ENCODE measurements at regions not wholly inside any gene's neighbourhood (a gene's known extent, or its start where the extent isn't known, plus 50 kb on each side); places are given as distances from the start of the nearest gene placed in this dataset.

DNA sequence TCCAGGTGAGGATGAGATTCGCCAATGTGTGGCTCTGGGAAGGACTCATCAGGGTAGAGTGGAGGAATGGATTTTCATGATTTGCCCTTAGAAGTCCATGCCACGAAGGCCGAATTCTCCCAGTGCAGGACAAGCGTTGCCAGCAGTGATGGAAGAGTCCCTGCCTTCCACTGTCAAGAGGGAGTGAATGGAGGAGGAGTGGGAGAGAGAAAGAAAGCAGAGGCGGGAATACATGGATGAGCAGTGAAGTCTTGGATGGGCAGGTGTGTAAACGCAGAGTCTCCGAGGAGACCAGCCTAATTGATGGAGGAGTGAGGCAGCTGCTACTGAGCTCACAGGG is 419.2 kb downstream of the GLRX3 start:
- H3K4ac ChIP-seq (ENCODE audit: low read depth, low read length), result no peak overlapping the region
- H2BK15ac ChIP-seq (ENCODE audit: low read depth, low read length), result no peak overlapping the region
- Mint-ChIP-seq H3K27ac (no peak overlapping the region), H3K9me3 (peaks cover 0 to 2% of the 10 kb centered on the region in 2 experiments; a peak in 1 of 5 replicates), H3K36me3 (ENCODE audit: insufficient read depth in 1 of 3, low read depth in 3 of 3) (no peaks in the 10 kb centered on the region), H3K4me1 (0 out of 4 replicates have a peak, but pooled peaks cover 0 to 2% of the 10 kb centered on the region in 2 experiments), H3K27me3 (ENCODE audit: low read depth) (peaks cover 13% of the 10 kb centered on the region), H3K4me3 (no peak overlapping the region)
- no peak overlapping the region for H2BK120ac ChIP-seq (ENCODE audit: low read depth, low read length, poor library complexity, severe bottlenecking)
- H3K18ac ChIP-seq (ENCODE audit: insufficient read length, low read depth, low read length), result no peak overlapping the region
- H2BK5ac ChIP-seq (ENCODE audit: insufficient read length, low read length), result no peak overlapping the region
- H4K5ac ChIP-seq (ENCODE audit: insufficient read length, low read depth, low read length), result no peak overlapping the region
- H2AK5ac ChIP-seq (ENCODE audit: insufficient read length, low read length), result no peak overlapping the region
- no peak overlapping the region for H2AFZ ChIP-seq (ENCODE audit: low read length)
- TF ChIP-seq, protein P1, sequence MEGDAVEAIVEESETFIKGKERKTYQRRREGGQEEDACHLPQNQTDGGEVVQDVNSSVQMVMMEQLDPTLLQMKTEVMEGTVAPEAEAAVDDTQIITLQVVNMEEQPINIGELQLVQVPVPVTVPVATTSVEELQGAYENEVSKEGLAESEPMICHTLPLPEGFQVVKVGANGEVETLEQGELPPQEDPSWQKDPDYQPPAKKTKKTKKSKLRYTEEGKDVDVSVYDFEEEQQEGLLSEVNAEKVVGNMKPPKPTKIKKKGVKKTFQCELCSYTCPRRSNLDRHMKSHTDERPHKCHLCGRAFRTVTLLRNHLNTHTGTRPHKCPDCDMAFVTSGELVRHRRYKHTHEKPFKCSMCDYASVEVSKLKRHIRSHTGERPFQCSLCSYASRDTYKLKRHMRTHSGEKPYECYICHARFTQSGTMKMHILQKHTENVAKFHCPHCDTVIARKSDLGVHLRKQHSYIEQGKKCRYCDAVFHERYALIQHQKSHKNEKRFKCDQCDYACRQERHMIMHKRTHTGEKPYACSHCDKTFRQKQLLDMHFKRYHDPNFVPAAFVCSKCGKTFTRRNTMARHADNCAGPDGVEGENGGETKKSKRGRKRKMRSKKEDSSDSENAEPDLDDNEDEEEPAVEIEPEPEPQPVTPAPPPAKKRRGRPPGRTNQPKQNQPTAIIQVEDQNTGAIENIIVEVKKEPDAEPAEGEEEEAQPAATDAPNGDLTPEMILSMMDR (conservative IDR thresholded peaks at IDR 0.05), result no peak
- H3T11ph ChIP-seq (ENCODE audit: low read length), result no peak overlapping the region
- no peaks in the 10 kb centered on the region for H3K79me2 ChIP-seq (ENCODE audit: insufficient read depth, low read length)
- H2BK12ac ChIP-seq (ENCODE audit: insufficient read length, low read depth, low read length), result no peak overlapping the region
- no peak overlapping the region for H3K27ac ChIP-seq (ENCODE audit: insufficient read length, low read depth, low read length)
- no CpG with 5 or more reads among the region's 7 CpGs for whole genome bisulfite sequencing (ENCODE audit: extremely low coverage, insufficient read length, low lambda C conversion rate)
- H3K9ac ChIP-seq (ENCODE audit: extremely low read depth, insufficient read length, low read length), result no peak overlapping the region
- no peak overlapping the region for H3K4me2 ChIP-seq (ENCODE audit: insufficient read depth, insufficient read length, low read length)
- H4K8ac ChIP-seq (replicated peaks; ENCODE audit: insufficient read length, low read depth, low read length), result no peak overlapping the region
- no peaks in the 10 kb centered on the region for H4K20me1 ChIP-seq (ENCODE audit: control insufficient read depth, insufficient read depth, insufficient read length)
- no peaks in the 10 kb centered on the region for H3K9me3 ChIP-seq (ENCODE audit: control insufficient read depth, low read depth, low read length)
- H3K23ac ChIP-seq (ENCODE audit: insufficient read length, low read depth, low read length), result no peak overlapping the region
- no peak overlapping the region for H4K91ac ChIP-seq (ENCODE audit: insufficient read length, low read depth, low read length)
- peak; percentile 10 for DNase-seq
- H3K27me3 ChIP-seq (ENCODE audit: insufficient read depth, low read length), result no peaks in the 10 kb centered on the region
- H2BK20ac ChIP-seq (ENCODE audit: low read depth, low read length, poor library complexity, severe bottlenecking), result no peak overlapping the region
- H3K23me2 ChIP-seq (ENCODE audit: insufficient read length, low read depth, low read length, poor library complexity, severe bottlenecking), result no peaks in the 10 kb centered on the region
- H3K56ac ChIP-seq (ENCODE audit: insufficient read length, low read depth, low read length), result no peak overlapping the region
- H3K14ac ChIP-seq (ENCODE audit: insufficient read depth, low read length), result no peak overlapping the region
- H3K79me1 ChIP-seq (ENCODE audit: insufficient read depth, low read depth, low read length, poor library complexity, severe bottlenecking), result no peaks in the 10 kb centered on the region
- no peaks in the 10 kb centered on the region for H3K4me1 ChIP-seq (ENCODE audit: insufficient read depth, low read length)

All from H9 (cell line).